ENCODE measurements at regions not wholly inside any gene's neighbourhood (a gene's known extent, or its start where the extent isn't known, plus 50 kb on each side); places are given as distances from the start of the nearest gene placed in this dataset.

- Histone ChIP-seq H3K9me3 (no peaks in the 10 kb centered on the region), H3K4me2 (no peak overlapping the region), H3K9ac (no peak overlapping the region), H4K20me1 (ENCODE audit: insufficient read depth) (no peaks in the 10 kb centered on the region), H3K9me2 (no peaks in the 10 kb centered on the region), H3F3A (replicated peaks; ENCODE audit: insufficient read depth) (no peaks in the 10 kb centered on the region), H3K4me3 (ENCODE audit: low read depth in 2 of 2, low read length in 1 of 2) (no peak overlapping the region), H3K79me2 (ENCODE audit: insufficient read depth) (no peaks in the 10 kb centered on the region), H3K27ac (ENCODE audit: low read depth in 2 of 2, low read length in 1 of 2) (no peak overlapping the region), H3K36me3 (replicated peaks in 1 of 2; ENCODE audit: control insufficient read depth in 1 of 2, insufficient read depth in 2 of 2, low read length in 1 of 2) (no peaks in the 10 kb centered on the region), H3K4me1 (ENCODE audit: control insufficient read depth in 1 of 2, insufficient read depth in 2 of 2, low read depth in 1 of 2, low read length in 1 of 2) (no peaks in the 10 kb centered on the region), H2AFZ (ENCODE audit: low read depth) (no peak overlapping the region), H3K27me3 (ENCODE audit: insufficient read depth) (peaks cover 29% of the 10 kb centered on the region; the same call in 1 of the 2 replicates)
- ChIA-PET CTCF (no interaction called here), POLR2A (no interaction called here)
- TF ChIP-seq CTCF (IDR thresholded peaks at IDR 0.05) = no peak
- TF ChIP-seq SIN3A (IDR thresholded peaks at IDR 0.05; ENCODE audit: borderline replicate concordance, low read depth, low read length) = no peak
- TF ChIP-seq MXI1 (IDR thresholded peaks at IDR 0.05; ENCODE audit: low read depth, low read length) = no peak
- TF ChIP-seq NFIC (IDR thresholded peaks at IDR 0.05; ENCODE audit: borderline replicate concordance) = no peak
- no peak for TF ChIP-seq TCF12 (IDR thresholded peaks at IDR 0.05)
- no peak for TF ChIP-seq MEF2A (IDR thresholded peaks at IDR 0.05; ENCODE audit: borderline replicate concordance, low read depth)
- no peak for TF ChIP-seq YY1 (IDR thresholded peaks at IDR 0.05; ENCODE audit: low read depth)
- no peak for TF ChIP-seq EP300 (IDR thresholded peaks at IDR 0.05; ENCODE audit: borderline replicate concordance in 1 of 2, low read depth in 1 of 2, low read length in 1 of 2)
- no peak for TF ChIP-seq SMC3 (IDR thresholded peaks at IDR 0.05; ENCODE audit: low read depth, low read length)
- TF ChIP-seq, protein P1, sequence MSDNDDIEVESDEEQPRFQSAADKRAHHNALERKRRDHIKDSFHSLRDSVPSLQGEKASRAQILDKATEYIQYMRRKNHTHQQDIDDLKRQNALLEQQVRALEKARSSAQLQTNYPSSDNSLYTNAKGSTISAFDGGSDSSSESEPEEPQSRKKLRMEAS (IDR thresholded peaks at IDR 0.05; ENCODE audit: low read depth) = no peak
- no peak for TF ChIP-seq TAF1 (IDR thresholded peaks at IDR 0.05; ENCODE audit: borderline replicate concordance, low read depth, low read length)
- WGBS (ENCODE audit: low lambda C conversion rate) = 14% methylated on average over 7 of the region's 7 CpGs
- DNase-seq = no peak
These were observed 143.7 kb downstream of the FGF9 start for GRCh38 chr13:21814604-21815003.

- Histone ChIP-seq H3F3A (replicated peaks; ENCODE audit: insufficient read depth) (no peaks in the 10 kb centered on the region), H4K20me1 (ENCODE audit: insufficient read depth) (no peaks in the 10 kb centered on the region), H3K36me3 (replicated peaks in 1 of 2; ENCODE audit: control insufficient read depth in 1 of 2, insufficient read depth in 2 of 2, low read length in 1 of 2) (no peaks in the 10 kb centered on the region), H3K9me3 (no peaks in the 10 kb centered on the region), H2AFZ (ENCODE audit: low read depth) (no peak overlapping the region), H3K9ac (no peak overlapping the region), H3K27me3 (ENCODE audit: insufficient read depth) (peaks cover 31% of the 10 kb centered on the region; the same call in 1 of the 2 replicates), H3K27ac (ENCODE audit: low read depth in 2 of 2, low read length in 1 of 2) (no peak overlapping the region), H3K9me2 (no peaks in the 10 kb centered on the region), H3K4me2 (no peak overlapping the region), H3K79me2 (ENCODE audit: insufficient read depth) (no peaks in the 10 kb centered on the region), H3K4me3 (ENCODE audit: low read depth in 2 of 2, low read length in 1 of 2) (no peak overlapping the region), H3K4me1 (ENCODE audit: control insufficient read depth in 1 of 2, insufficient read depth in 2 of 2, low read depth in 1 of 2, low read length in 1 of 2) (no peaks in the 10 kb centered on the region)
- no peak for DNase-seq
- no CpG with 5 or more reads among the region's 25 CpGs for WGBS (ENCODE audit: low lambda C conversion rate)
- CTCF ChIA-PET = no interaction called here
- TF ChIP-seq, protein P2, sequence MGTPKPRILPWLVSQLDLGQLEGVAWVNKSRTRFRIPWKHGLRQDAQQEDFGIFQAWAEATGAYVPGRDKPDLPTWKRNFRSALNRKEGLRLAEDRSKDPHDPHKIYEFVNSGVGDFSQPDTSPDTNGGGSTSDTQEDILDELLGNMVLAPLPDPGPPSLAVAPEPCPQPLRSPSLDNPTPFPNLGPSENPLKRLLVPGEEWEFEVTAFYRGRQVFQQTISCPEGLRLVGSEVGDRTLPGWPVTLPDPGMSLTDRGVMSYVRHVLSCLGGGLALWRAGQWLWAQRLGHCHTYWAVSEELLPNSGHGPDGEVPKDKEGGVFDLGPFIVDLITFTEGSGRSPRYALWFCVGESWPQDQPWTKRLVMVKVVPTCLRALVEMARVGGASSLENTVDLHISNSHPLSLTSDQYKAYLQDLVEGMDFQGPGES (IDR thresholded peaks at IDR 0.05; ENCODE audit: low read depth, low read length) = no peak
- POLR2A ChIA-PET = no interaction called here
These were observed 147.0 kb downstream of the FGF9 start for GRCh38 chr13:21817878-21818277.

Measured in SK-N-SH (cell line).